ENCODE measurements at regions not wholly inside any gene's neighbourhood (a gene's known extent, or its start where the extent isn't known, plus 50 kb on each side); places are given as distances from the start of the nearest gene placed in this dataset.
A peak's percentile ranks its signal among the peaks of the same experiment; 100 is the strongest.

DNA sequence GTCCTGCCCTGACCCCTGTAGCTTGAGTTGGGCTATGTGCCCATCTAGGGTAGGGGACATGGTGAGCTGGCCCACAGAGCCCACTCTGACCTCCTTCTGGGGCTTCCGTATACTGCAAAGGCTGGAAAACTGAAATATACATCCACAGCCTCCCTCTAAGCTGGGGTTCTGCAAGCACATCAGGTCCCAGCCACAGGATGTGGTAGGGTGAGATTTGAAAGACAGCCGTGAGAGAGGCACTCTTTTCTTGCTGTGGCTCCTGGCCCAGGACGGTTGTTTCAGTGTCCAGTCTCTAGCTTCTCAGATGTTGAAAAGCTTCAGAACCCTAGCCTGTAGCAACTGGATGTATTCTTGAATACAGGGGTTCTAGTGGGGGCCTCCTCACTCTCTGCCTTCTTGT, 60.1 kb upstream of the ADRB1 start:
- no peaks in the 10 kb centered on the region for H3K27me3 ChIP-seq
- H3K27ac ChIP-seq = no peak overlapping the region
- no peak overlapping the region for H3K4me3 ChIP-seq
- H3K4me1 ChIP-seq = no peaks in the 10 kb centered on the region
- 100% methylated on average over 1 of the region's 3 CpGs for WGBS (ENCODE audit: insufficient coverage, low coverage, low lambda C conversion rate, missing lambda C conversion rate)
- no peaks in the 10 kb centered on the region for H3K9me3 ChIP-seq
- no peaks in the 10 kb centered on the region for H3K36me3 ChIP-seq
- TF ChIP-seq POLR2A (IDR thresholded peaks at IDR 0.05) = no peak
- TF ChIP-seq CTCF (IDR thresholded peaks at IDR 0.05) = no peak
- DNase-seq (no peak), ATAC-seq (no peak)
- intact Hi-C loops (cut with DNase I) = no loop called here

GRCh38 chr10:113985297-113985844, 58.3 kb upstream of the ADRB1 start:
- DNase-seq = no peak
- intact Hi-C loops (cut with DNase I) = no loop called here
- Histone ChIP-seq H3K4me3 (no peak overlapping the region), H3K36me3 (no peaks in the 10 kb centered on the region), H3K4me1 (no peaks in the 10 kb centered on the region), H3K27ac (no peak overlapping the region), H3K27me3 (no peaks in the 10 kb centered on the region), H3K9me3 (no peaks in the 10 kb centered on the region)
- WGBS (ENCODE audit: insufficient coverage, low coverage, low lambda C conversion rate, missing lambda C conversion rate) = 93% methylated on average over 5 of the region's 5 CpGs
- TF ChIP-seq POLR2A (IDR thresholded peaks at IDR 0.05) (no peak), CTCF (IDR thresholded peaks at IDR 0.05) (no peak)
- ATAC-seq = no peak

DNA sequence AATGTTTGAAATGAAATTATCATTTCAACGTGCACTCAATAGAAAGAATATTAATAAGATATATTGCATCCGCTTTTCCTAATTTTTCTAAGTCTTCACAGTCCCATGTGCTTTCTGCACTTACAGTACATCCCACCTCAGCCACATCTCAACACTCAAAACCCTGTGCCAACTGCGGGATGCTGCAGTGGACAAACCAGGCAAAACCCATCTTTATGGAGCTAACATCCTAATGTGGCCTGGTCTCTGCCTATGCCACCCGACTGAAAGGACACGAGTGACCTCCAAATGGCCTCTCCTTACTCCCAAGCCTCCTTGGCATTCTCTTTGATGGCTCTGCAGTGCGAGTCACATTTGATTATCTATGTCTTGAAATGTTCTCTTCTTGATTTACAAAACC, 57.4 kb upstream of the ADRB1 start:
- no peak for TF ChIP-seq CTCF (IDR thresholded peaks at IDR 0.05)
- TF ChIP-seq POLR2A (IDR thresholded peaks at IDR 0.05) = no peak
- intact Hi-C loops (cut with DNase I) = no loop called here
- no peaks in the 10 kb centered on the region for H3K36me3 ChIP-seq
- ATAC-seq (no peak), DNase-seq (no peak)
- no peak overlapping the region for H3K4me3 ChIP-seq
- no peaks in the 10 kb centered on the region for H3K4me1 ChIP-seq
- no peaks in the 10 kb centered on the region for H3K9me3 ChIP-seq
- H3K27ac ChIP-seq = no peak overlapping the region
- H3K27me3 ChIP-seq = no peaks in the 10 kb centered on the region
- 92% methylated on average over 6 of the region's 6 CpGs for WGBS (ENCODE audit: insufficient coverage, low coverage, low lambda C conversion rate, missing lambda C conversion rate)

DNA sequence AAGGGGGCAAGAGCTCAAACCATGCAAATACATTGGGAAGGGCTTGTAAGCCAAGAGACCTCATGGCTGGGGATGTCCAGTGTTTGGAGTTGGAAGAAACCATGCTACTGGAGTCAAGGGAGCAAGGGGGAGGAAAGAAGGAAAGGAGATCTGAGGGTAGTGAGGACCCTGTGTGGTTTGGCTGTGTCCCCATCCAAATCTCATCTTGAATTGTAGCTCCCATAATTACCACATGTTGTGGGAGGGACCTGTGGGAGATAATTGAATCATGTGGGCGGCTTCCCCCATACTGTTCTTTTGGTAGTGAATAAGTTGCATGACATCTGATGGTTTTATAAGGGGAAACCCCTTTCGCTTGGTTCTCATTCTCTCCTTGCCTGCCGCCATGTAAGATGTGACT, 56.5 kb upstream of the ADRB1 start:
- WGBS (ENCODE audit: insufficient coverage, low coverage, low lambda C conversion rate, missing lambda C conversion rate) = 100% methylated on average over 2 of the region's 3 CpGs
- ATAC-seq = no peak
- DNase-seq = no peak
- TF ChIP-seq CTCF (IDR thresholded peaks at IDR 0.05) = no peak
- TF ChIP-seq POLR2A (IDR thresholded peaks at IDR 0.05) = no peak
- intact Hi-C loops (cut with DNase I) = no loop called here
- H3K27ac ChIP-seq = no peak overlapping the region
- no peaks in the 10 kb centered on the region for H3K9me3 ChIP-seq
- H3K27me3 ChIP-seq = no peaks in the 10 kb centered on the region
- H3K4me1 ChIP-seq = peaks cover 0 to 1% (median 0%) of the 10 kb centered on the region in 4 donors
- H3K36me3 ChIP-seq = no peaks in the 10 kb centered on the region
- no peak overlapping the region for H3K4me3 ChIP-seq

DNA sequence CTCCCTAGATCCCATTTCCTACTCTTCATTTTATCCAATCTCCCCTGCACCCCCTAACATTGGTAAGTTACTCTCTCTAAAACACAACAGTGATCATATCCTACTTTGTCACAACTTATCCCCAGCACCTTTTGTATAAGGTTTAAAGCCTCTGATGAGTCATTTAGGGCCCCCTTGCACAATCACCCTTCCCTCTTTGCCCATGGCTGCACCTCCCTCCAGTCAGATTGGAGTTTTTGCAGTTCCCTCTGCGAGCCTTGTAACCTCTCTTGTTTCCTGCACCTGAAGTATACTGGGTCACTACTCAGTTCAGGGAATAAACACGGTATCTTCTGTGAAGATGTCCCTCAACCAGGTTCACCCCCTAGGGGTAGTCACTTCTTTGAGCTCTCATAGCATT, 55.9 kb upstream of the ADRB1 start:
- H3K27me3 ChIP-seq = no peaks in the 10 kb centered on the region
- H3K4me3 ChIP-seq = no peak overlapping the region
- WGBS (ENCODE audit: insufficient coverage, low coverage, low lambda C conversion rate, missing lambda C conversion rate) = 76% methylated on average over 2 of the region's 2 CpGs
- no peaks in the 10 kb centered on the region for H3K9me3 ChIP-seq
- H3K4me1 ChIP-seq = peaks cover 0 to 8% (median 0%) of the 10 kb centered on the region in 4 donors
- no peak overlapping the region for H3K27ac ChIP-seq
- DNase-seq (peak in 1 of 3 donors; percentile 38), ATAC-seq (peak in 2 of 4 donors; percentile 46 to 67)
- TF ChIP-seq POLR2A (IDR thresholded peaks at IDR 0.05) = no peak
- no peak for TF ChIP-seq CTCF (IDR thresholded peaks at IDR 0.05)
- intact Hi-C loops (cut with DNase I) = no loop called here
- no peaks in the 10 kb centered on the region for H3K36me3 ChIP-seq

Data from right lobe of liver (tissue), 6 donors.